Panc1 (cell line): ENCODE measurements at regions not wholly inside any gene's neighbourhood (a gene's known extent, or its start where the extent isn't known, plus 50 kb on each side); places are given as distances from the start of the nearest gene placed in this dataset.

Experiments used
- ATAC-seq: fragments of 200-7000 bp; cut with Tn5 transposase; 2 replicates; pipeline ENCODE4 v1.9.1; 2020; ENCODE audit warnings: mild to moderate bottlenecking, moderate library complexity
- BruUV-seq: library from RNA; stranded (reverse); fragments of 400-500 nt; replicated peaks from 2 replicates; lab custom pipeline; 2021; lab: Mats Ljungman, UMichigan
- CTCF ChIA-PET: fragments of 300-600 bp; sonication (Branson Sonifier 250); formaldehyde crosslinking; loops from one replicate; lab custom pipeline; 2022; ENCODE audit warnings: antibody characterized with exemption; lab: Charles Lee
- POLR2A ChIA-PET: fragments of 300-600 bp; sonication (Branson Sonifier 250); formaldehyde crosslinking; loops from one replicate; lab custom pipeline; 2022; ENCODE audit warnings: antibody characterized with exemption; lab: Charles Lee
- DNase-seq: peaks from one replicate; pipeline ENCODE4 v3.0.0-alpha.2; 2010; ENCODE audit warnings: low read depth, low spot score
- H3K27ac ChIP-seq: 2 replicates; pipeline ENCODE4 v1.5.1; 2011; ENCODE audit warnings: mild to moderate bottlenecking, low read length, inconsistent platforms
- H3K27me3 ChIP-seq: fragments of 200-500 bp; sonication (Bioruptor generic); 2 replicates; pipeline ENCODE4 v1.6.0; 2014; ENCODE audit warnings: low read length, inconsistent platforms; ENCODE audit not compliant: control insufficient read depth, insufficient read depth
- H3K36me3 ChIP-seq: fragments of 200-500 bp; sonication (Bioruptor generic); 2 replicates; pipeline ENCODE4 v1.5.1; 2014; ENCODE audit warnings: inconsistent platforms, mild to moderate bottlenecking, low read length, moderate library complexity; ENCODE audit not compliant: control insufficient read depth, insufficient read depth
- H3K4me1 ChIP-seq: 2 replicates; pipeline ENCODE4 v1.5.1; 2011; ENCODE audit warnings: inconsistent platforms, mild to moderate bottlenecking, low read length, moderate library complexity; ENCODE audit not compliant: control insufficient read depth, insufficient read depth
- H3K4me3 ChIP-seq, 2 experiments: 2 replicates each; pipeline ENCODE4 v1.5.1; 2011 to 2012; ENCODE audit warnings: low read depth in 2 of 2, low read length in 2 of 2, mild to moderate bottlenecking in 2 of 2, inconsistent platforms in 1 of 2, moderate library complexity in 1 of 2
- H3K9me3 ChIP-seq: fragments of 200-500 bp; sonication (Bioruptor generic); 2 replicates; pipeline ENCODE4 v1.5.1; 2014; ENCODE audit warnings: low read depth, mild to moderate bottlenecking, inconsistent platforms, low read length, moderate library complexity; ENCODE audit not compliant: control insufficient read depth, insufficient read depth
- POLR2AphosphoS5 ChIP-seq: IDR thresholded peaks from 2 replicates; pipeline ENCODE4 v1.6.1; 2012; ENCODE audit warnings: mild to moderate bottlenecking, low read depth, low read length, moderate library complexity
- SIN3A ChIP-seq: IDR thresholded peaks from 2 replicates; pipeline ENCODE4 v1.6.1; 2012; ENCODE audit warnings: low read depth, mild to moderate bottlenecking, low read length, moderate library complexity, borderline replicate concordance; ENCODE audit not compliant: insufficient read depth
- TCF7L2 ChIP-seq: IDR thresholded peaks from 2 replicates; pipeline ENCODE4 v1.6.1; 2011; ENCODE audit warnings: mild to moderate bottlenecking, low read depth, low read length, inconsistent platforms
- in situ Hi-C: cut with HindIII; loops from 2 replicates; pipeline ENCODE4 v1.10.0; 2016; ENCODE audit warnings: low sequenced_read_pairs, low pct_unique_long_range_greater_than_20kb
- intact Hi-C: fragments of 100-400 bp; cut with micrococcal nuclease; formaldehyde crosslinking; loops from one replicate; pipeline ENCODE4 v1.10.0; 2022; ENCODE audit not compliant: unreplicated experiment
- TF ChIP-seq, protein P1 (sequence below): fragments of 450-650 bp; IDR thresholded peaks from 2 replicates; pipeline ENCODE4 v1.5.1; 2017; ENCODE audit warnings: mild to moderate bottlenecking
- TF ChIP-seq, protein P2 (sequence below), 2 experiments: IDR thresholded peaks; 2 replicates each; pipeline ENCODE4 v1.6.1; 2011 to 2012; ENCODE audit warnings: low read depth in 2 of 2, control low read depth in 1 of 2, low read length in 1 of 2, mild to moderate bottlenecking in 1 of 2, moderate library complexity in 1 of 2; ENCODE audit not compliant: insufficient read depth in 1 of 2

DNA sequence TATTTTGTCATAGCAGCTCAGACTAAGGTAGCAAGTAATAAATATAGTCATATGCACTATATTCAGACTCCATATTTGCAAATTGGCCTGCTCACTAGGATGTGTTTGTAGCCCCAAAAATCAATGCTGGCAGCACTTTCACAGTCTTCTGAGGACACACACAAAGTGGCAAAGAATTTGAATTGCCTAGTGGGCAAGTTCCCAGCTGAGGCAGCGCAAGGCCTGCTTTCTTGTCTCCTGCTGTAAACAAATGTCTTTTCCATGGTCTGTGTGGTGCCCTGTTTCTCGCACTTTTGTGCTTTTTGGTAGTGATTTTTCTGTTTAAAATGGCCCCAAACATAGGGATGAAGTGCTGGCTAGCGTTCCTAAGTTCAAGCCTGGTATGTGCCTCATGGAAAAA lies 416.0 kb downstream of the OCA2 start:
- TF ChIP-seq SIN3A (no peak), TCF7L2 (no peak), POLR2AphosphoS5 (no peak)
- TF ChIP-seq, protein P1, sequence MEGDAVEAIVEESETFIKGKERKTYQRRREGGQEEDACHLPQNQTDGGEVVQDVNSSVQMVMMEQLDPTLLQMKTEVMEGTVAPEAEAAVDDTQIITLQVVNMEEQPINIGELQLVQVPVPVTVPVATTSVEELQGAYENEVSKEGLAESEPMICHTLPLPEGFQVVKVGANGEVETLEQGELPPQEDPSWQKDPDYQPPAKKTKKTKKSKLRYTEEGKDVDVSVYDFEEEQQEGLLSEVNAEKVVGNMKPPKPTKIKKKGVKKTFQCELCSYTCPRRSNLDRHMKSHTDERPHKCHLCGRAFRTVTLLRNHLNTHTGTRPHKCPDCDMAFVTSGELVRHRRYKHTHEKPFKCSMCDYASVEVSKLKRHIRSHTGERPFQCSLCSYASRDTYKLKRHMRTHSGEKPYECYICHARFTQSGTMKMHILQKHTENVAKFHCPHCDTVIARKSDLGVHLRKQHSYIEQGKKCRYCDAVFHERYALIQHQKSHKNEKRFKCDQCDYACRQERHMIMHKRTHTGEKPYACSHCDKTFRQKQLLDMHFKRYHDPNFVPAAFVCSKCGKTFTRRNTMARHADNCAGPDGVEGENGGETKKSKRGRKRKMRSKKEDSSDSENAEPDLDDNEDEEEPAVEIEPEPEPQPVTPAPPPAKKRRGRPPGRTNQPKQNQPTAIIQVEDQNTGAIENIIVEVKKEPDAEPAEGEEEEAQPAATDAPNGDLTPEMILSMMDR, result no peak
- TF ChIP-seq, protein P2, sequence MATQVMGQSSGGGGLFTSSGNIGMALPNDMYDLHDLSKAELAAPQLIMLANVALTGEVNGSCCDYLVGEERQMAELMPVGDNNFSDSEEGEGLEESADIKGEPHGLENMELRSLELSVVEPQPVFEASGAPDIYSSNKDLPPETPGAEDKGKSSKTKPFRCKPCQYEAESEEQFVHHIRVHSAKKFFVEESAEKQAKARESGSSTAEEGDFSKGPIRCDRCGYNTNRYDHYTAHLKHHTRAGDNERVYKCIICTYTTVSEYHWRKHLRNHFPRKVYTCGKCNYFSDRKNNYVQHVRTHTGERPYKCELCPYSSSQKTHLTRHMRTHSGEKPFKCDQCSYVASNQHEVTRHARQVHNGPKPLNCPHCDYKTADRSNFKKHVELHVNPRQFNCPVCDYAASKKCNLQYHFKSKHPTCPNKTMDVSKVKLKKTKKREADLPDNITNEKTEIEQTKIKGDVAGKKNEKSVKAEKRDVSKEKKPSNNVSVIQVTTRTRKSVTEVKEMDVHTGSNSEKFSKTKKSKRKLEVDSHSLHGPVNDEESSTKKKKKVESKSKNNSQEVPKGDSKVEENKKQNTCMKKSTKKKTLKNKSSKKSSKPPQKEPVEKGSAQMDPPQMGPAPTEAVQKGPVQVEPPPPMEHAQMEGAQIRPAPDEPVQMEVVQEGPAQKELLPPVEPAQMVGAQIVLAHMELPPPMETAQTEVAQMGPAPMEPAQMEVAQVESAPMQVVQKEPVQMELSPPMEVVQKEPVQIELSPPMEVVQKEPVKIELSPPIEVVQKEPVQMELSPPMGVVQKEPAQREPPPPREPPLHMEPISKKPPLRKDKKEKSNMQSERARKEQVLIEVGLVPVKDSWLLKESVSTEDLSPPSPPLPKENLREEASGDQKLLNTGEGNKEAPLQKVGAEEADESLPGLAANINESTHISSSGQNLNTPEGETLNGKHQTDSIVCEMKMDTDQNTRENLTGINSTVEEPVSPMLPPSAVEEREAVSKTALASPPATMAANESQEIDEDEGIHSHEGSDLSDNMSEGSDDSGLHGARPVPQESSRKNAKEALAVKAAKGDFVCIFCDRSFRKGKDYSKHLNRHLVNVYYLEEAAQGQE (IDR thresholded peaks at IDR 0.05; ENCODE audit: insufficient read depth in 1 of 2, low read depth in 2 of 2, low read length in 1 of 2), result no peak
- CTCF ChIA-PET, result no interaction called here
- intact Hi-C loops (no loop called here), in situ Hi-C loops (no loop called here)
- Histone ChIP-seq H3K4me3 (no peak overlapping the region), H3K4me1 (no peaks in the 10 kb centered on the region), H3K36me3 (no peaks in the 10 kb centered on the region), H3K27me3 (no peaks in the 10 kb centered on the region), H3K27ac (no peak overlapping the region), H3K9me3 (no peaks in the 10 kb centered on the region)
- POLR2A ChIA-PET, result no interaction called here
- no peak for DNase-seq
- no peak for ATAC-seq
- BruUV-seq, result no TSS peak

DNA sequence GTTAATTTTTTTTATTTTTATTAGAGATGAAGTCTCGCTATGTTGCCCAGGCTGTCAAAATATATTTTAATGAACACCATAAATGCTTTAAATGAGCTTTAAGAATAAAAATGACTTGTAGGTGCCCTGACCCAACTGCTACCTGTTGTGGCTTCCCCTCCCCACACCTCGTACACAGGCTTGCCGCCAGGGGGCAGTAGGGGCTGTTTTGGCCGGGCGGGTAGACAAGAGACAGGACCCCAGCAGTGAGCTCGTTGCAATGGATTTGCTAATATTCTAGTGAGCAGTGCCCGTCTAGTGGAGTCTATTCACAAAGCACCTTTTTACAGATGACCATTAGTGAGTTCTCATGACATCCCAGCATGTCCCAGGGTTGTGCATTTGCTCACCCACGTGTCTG lies 418.1 kb downstream of the OCA2 start:
- POLR2A ChIA-PET, result no interaction called here

More for the DNA sequence above, 418.1 kb downstream of the OCA2 start:
- no peak for DNase-seq
- no TSS peak for BruUV-seq
- Histone ChIP-seq H3K27ac (no peak overlapping the region), H3K36me3 (no peaks in the 10 kb centered on the region), H3K27me3 (no peaks in the 10 kb centered on the region), H3K4me3 (no peak overlapping the region), H3K9me3 (no peaks in the 10 kb centered on the region), H3K4me1 (no peaks in the 10 kb centered on the region)
- in situ Hi-C loops, result no loop called here
- CTCF ChIA-PET, result no interaction called here
- TF ChIP-seq, protein P1, result no peak
- TF ChIP-seq, protein P2 (IDR thresholded peaks at IDR 0.05; ENCODE audit: insufficient read depth in 1 of 2, low read depth in 2 of 2, low read length in 1 of 2), result no peak
- no peak for TF ChIP-seq SIN3A
- TF ChIP-seq TCF7L2, result no peak
- TF ChIP-seq POLR2AphosphoS5, result no peak
- intact Hi-C loops, result no loop called here
- ATAC-seq, result no peak
